ENCODE measurements at regions not wholly inside any gene's neighbourhood (a gene's known extent, or its start where the extent isn't known, plus 50 kb on each side); places are given as distances from the start of the nearest gene placed in this dataset.

DNA sequence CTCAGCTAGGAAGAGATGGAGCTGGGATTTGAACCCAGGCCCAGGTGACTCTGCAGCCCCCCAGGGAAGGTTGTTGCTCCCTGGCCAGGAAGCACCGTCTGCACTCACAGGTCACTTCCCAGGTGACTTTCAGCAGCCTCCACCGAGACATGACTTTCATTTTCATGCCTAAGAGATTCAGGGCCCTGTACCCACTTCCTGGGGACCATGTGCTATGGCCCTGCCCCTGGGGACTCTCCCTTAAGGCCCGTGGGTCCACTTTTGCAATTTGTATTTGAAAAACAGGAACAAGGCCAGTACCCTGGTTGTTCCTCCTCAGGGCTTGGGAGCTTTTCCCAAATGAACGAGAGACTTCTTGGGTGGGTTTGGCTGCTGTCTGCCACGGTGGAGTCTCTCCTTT, 191.0 kb downstream of the IRF8 start:
- DNase-seq (ENCODE audit: low read depth), result peak; percentile 70
- TF ChIP-seq, protein P1, sequence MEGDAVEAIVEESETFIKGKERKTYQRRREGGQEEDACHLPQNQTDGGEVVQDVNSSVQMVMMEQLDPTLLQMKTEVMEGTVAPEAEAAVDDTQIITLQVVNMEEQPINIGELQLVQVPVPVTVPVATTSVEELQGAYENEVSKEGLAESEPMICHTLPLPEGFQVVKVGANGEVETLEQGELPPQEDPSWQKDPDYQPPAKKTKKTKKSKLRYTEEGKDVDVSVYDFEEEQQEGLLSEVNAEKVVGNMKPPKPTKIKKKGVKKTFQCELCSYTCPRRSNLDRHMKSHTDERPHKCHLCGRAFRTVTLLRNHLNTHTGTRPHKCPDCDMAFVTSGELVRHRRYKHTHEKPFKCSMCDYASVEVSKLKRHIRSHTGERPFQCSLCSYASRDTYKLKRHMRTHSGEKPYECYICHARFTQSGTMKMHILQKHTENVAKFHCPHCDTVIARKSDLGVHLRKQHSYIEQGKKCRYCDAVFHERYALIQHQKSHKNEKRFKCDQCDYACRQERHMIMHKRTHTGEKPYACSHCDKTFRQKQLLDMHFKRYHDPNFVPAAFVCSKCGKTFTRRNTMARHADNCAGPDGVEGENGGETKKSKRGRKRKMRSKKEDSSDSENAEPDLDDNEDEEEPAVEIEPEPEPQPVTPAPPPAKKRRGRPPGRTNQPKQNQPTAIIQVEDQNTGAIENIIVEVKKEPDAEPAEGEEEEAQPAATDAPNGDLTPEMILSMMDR (IDR thresholded peaks at IDR 0.05; ENCODE audit: insufficient read depth, low read depth, low read length, missing control alignments), result no peak
- H3K4me3 ChIP-seq (ENCODE audit: low read depth, low read length), result no peak overlapping the region

DNA sequence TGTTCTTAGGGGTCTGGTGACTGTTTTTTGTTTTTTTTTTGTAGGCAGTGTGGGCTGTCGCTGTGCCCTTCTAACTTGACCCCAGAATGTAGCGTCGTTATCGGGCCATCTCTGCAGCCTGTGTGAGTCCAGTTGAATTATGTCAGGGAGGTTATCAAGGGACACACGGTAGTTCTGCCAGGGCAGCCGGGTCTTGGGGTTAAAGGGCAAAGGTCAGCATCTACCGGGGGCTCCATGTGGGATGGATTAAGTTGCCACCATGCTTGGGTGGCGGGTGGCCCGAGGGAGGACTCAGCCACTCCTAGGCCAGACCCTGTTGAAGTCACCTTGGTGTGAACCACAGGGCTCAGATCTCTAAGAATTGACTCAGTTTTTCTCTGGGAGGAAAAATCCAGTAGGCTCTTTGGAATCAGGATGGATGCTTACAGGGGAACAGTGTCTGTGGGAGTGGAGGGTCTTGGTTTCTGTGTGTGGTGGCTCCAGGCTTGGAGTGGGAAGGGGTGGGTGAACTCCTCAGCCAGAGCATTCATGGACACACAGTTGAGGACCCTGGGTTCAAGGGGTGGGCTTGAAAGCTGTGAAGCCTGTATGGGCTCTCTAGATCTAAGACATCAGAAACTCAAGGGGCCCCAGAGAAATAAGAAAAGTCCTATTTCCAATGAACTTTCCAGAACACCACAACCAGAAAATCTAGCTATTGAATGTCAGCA, 191.7 kb downstream of the IRF8 start:
- DNase-seq (ENCODE audit: low read depth), result no peak
- no peak overlapping the region for H3K4me3 ChIP-seq (ENCODE audit: low read depth, low read length)
- TF ChIP-seq, protein P1 (IDR thresholded peaks at IDR 0.05; ENCODE audit: insufficient read depth, low read depth, low read length, missing control alignments), result no peak

DNA sequence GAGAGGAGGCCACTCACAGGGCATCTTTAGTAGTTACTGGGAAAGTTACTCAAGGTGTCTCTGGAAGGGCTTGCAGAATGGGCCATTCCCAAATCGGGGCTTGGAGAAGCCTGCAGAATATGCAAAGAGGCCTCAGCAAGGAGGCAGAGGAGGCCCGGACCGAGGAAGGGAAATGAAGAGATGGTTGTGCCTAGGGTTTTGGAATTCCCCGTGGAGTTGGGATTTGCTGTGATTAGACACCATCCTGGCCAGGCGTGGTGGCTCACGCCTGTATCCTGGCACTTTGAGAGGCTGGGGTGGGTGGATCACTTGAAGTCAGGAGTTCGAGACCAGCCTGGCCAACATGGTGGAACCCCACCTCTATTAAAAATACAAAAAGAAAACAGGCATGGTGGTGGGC, 193.0 kb downstream of the IRF8 start:
- TF ChIP-seq, protein P1 (IDR thresholded peaks at IDR 0.05; ENCODE audit: insufficient read depth, low read depth, low read length, missing control alignments), result no peak
- H3K4me3 ChIP-seq (ENCODE audit: low read depth, low read length), result no peak overlapping the region

DNA sequence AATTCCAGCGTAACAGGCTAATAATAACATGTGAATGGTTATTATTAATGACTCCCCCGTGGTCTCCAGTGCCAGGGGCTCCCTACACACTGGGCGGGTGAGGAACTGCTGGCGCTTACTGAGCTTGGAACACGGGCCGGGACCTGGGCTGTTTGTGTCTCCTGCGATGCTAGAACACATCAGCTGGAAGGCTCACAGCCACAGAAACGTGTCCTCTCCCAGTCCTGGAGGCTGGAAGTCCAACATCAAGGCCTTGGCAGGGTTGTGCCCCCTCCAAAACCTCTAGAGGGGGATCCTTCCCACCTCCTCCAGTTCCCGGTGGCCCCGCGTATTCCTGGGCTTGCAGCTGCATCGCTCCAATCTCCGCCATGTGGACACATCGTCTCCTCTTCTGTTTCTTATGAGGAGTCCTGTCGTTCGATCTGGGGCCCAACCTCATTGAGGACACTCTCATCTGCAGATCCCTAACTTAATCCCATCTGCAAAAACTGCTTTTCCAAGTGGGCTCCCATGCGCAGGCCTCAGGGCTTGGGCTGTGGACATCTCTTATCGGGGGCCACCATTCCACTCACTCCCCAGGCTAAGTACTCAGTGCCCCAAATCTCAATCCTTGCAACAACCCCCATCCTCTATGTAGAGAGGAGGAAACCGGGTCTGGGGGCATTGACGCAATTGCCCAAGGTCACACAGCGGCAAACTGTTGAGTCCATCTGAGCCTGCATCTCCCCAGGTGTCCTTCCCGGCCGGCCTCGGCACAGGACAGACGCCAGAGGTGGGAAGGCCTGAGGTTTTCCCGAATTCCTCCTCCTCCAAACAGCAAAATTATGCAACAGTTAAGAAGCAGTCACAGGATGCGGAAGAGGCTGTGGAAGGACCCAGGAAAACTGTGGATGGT, 193.9 kb downstream of the IRF8 start:
- no peak overlapping the region for H3K4me3 ChIP-seq (ENCODE audit: low read depth, low read length)
- TF ChIP-seq, protein P1 (IDR thresholded peaks at IDR 0.05; ENCODE audit: insufficient read depth, low read depth, low read length, missing control alignments), result no peak
- DNase-seq (ENCODE audit: low read depth), result no peak

More for the DNA sequence above, 193.0 kb downstream of the IRF8 start:
- DNase-seq (ENCODE audit: low read depth), result no peak

DNA sequence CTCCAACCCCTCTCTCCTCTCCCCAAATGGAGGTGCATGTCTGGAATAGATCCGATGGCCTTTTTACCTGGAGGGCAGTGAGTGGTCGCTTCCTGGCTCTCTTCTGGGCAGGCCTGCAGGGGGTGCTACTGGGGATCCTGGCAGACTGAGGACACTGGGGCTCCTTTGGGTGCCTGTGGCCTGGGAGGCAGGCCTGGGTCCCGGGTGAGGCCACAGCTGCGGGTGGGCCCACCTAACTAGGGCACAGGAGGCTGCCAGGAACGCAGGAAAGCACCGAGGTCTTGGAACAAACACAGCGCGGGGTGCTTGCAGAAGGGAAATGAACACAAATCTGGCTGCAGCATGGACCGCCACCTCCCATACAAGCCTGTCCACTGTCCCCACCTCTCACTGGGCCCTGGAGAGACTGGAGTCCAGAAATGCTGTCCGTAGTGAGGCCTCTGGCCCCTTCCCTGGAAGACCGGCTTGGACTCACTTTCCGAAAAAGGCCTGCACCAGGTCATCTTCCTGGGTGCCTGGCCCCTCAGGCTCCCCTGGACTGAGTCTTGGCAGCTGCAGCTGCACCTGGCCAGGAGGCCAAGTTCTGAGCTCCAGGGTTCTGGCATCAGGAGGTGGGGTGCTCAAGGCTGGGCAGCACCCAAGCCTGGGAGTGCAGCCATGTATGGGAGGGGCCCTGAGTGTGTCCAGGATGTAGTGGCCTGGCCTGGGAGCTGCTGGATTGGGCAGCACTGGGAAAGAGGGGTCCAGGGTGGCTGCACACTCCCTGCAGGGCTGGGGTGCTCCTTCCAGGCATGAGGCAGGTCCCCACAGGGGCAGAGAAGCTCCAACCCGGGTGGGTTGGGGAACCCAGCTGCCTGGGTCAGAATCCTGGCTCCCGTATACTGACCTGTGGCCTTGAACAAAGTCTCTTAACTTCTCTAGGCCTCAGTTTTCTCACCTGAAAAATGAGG, 195.1 kb downstream of the IRF8 start:
- H3K4me3 ChIP-seq (ENCODE audit: low read depth, low read length), result no peak overlapping the region
- TF ChIP-seq, protein P1 (IDR thresholded peaks at IDR 0.05; ENCODE audit: insufficient read depth, low read depth, low read length, missing control alignments), result no peak
- no peak for DNase-seq (ENCODE audit: low read depth)

DNA sequence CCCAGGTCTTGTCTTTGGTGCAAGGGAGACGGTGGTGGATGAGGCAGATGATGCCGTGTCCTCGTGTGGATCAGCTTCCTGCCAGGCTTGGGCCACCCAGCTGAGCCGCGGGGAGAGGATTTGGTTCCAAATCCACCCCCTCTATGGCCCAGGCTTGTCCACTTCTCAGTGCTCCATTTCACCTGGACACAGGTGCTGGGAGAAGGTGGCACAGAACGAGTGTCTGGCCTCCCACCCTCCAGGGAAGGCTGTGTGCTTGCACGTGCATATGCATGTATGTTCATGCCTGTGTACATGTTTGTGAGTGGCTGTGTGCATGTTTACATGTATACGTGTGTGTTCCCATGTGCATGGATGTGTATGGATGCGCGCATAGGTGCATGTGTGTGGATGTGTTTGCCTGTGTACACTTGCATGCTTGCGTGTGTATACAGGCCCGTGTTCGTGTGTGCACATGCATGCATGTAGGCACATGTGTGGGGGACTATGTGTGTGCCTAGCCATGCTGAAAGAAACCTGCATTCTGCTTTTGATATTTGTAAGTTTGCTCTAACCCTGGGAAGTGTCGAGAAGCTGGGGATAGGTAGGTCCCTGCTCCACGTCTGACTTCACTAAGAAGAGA, 196.3 kb downstream of the IRF8 start:
- TF ChIP-seq, protein P1 (IDR thresholded peaks at IDR 0.05; ENCODE audit: insufficient read depth, low read depth, low read length, missing control alignments), result no peak
- no peak for DNase-seq (ENCODE audit: low read depth)
- no peak overlapping the region for H3K4me3 ChIP-seq (ENCODE audit: low read depth, low read length)
